SK-N-SH (cell line): ENCODE measurements at regions not wholly inside any gene's neighbourhood (a gene's known extent, or its start where the extent isn't known, plus 50 kb on each side); places are given as distances from the start of the nearest gene placed in this dataset.

Experiments used
- CTCF ChIP-seq: fragments of 200-600 bp; sonication (generic); IDR thresholded peaks from 2 replicates; pipeline ENCODE4 v1.6.1; 2017; ENCODE audit warnings: antibody characterized with exemption, mild to moderate bottlenecking, moderate library complexity
- EP300 ChIP-seq, 2 experiments: IDR thresholded peaks; 2 replicates each; pipeline versions ENCODE4 v1.4.0 to v1.6.1; 2012; ENCODE audit warnings: borderline replicate concordance in 1 of 2, low read depth in 1 of 2, low read length in 1 of 2
- FOXJ3 ChIP-seq: sonication (generic); formaldehyde crosslinking; IDR thresholded peaks from 2 replicates; pipeline ENCODE4 v1.5.1; 2020; ENCODE audit warnings: mild to moderate bottlenecking, missing genetic modification reagents
- MAX ChIP-seq: IDR thresholded peaks from 2 replicates; pipeline ENCODE4 v1.4.0; 2012; ENCODE audit warnings: low read depth
- MEF2A ChIP-seq: IDR thresholded peaks from 2 replicates; pipeline ENCODE4 v1.4.0; 2012; ENCODE audit warnings: low read depth, borderline replicate concordance
- POLR2AphosphoS5 ChIP-seq: IDR thresholded peaks from 2 replicates; pipeline ENCODE4 v1.6.1; 2012; ENCODE audit warnings: low read depth, low read length
- RCOR1 ChIP-seq: fragments of 150-350 bp; IDR thresholded peaks from 2 replicates; pipeline ENCODE4 v1.6.1; 2017; ENCODE audit warnings: antibody characterized with exemption, low read length
- RFX5 ChIP-seq: IDR thresholded peaks from 2 replicates; pipeline ENCODE4 v1.6.1; 2012; ENCODE audit warnings: mild to moderate bottlenecking, improper control_type of control experiment, low read length
- SMC3 ChIP-seq: IDR thresholded peaks from 2 replicates; pipeline ENCODE4 v1.6.1; 2012; ENCODE audit warnings: low read depth, low read length, improper control_type of control experiment
- TCF12 ChIP-seq: IDR thresholded peaks from 2 replicates; pipeline ENCODE4 v1.4.0; 2012
- YY1 ChIP-seq: IDR thresholded peaks from 2 replicates; pipeline ENCODE4 v1.4.0; 2012; ENCODE audit warnings: low read depth, mild to moderate bottlenecking

GRCh38 chr4:61143461-61143860, 56.7 kb upstream of the ADGRL3 start:
- TF ChIP-seq YY1 (no peak), CTCF (no peak), RFX5 (no peak), SMC3 (no peak), RCOR1 (no peak), EP300 (IDR thresholded peaks at IDR 0.05; ENCODE audit: borderline replicate concordance in 1 of 2, low read depth in 1 of 2, low read length in 1 of 2) (no peak), TCF12 (no peak), FOXJ3 (CRISPR knock-in tag) (no peak), POLR2AphosphoS5 (no peak), MEF2A (no peak), MAX (no peak)
